Adipocyte (in vitro differentiated cells): ENCODE measurements at regions not wholly inside any gene's neighbourhood (a gene's known extent, or its start where the extent isn't known, plus 50 kb on each side); places are given as distances from the start of the nearest gene placed in this dataset.
"Not testable (repeated sequence)": the region's sequence is repeated elsewhere in the genome, so short reads cannot be mapped to it uniquely, and the experiment has no call there.

Experiments
- DNase-seq: peaks from one replicate; pipeline ENCODE4 v3.0.0-alpha.2; 2015; ENCODE audit warnings: low read depth
- H3K27me3 ChIP-seq: replicated peaks from 2 replicates; pipeline ENCODE4 v1.7.0; 2013; ENCODE audit warnings: mild to moderate bottlenecking, low read length, moderate library complexity; ENCODE audit not compliant: control insufficient read depth, insufficient read depth
- H3K36me3 ChIP-seq: 2 replicates; pipeline ENCODE4 v1.7.0; 2013; ENCODE audit warnings: low read length, mild to moderate bottlenecking, moderate library complexity; ENCODE audit not compliant: control insufficient read depth, insufficient read depth, severe bottlenecking
- H3K4me1 ChIP-seq: 2 replicates; pipeline ENCODE4 v1.7.0; 2013; ENCODE audit warnings: mild to moderate bottlenecking, low read length, moderate library complexity; ENCODE audit not compliant: control insufficient read depth, insufficient read depth
- H3K4me3 ChIP-seq: 2 replicates; pipeline ENCODE4 v1.7.0; 2013; ENCODE audit warnings: mild to moderate bottlenecking, low read length, moderate library complexity
- H3K9ac ChIP-seq: 2 replicates; pipeline ENCODE4 v1.7.0; 2013; ENCODE audit warnings: mild to moderate bottlenecking, low read length, moderate library complexity
- H3K9me3 ChIP-seq: 2 replicates; pipeline ENCODE4 v1.7.0; 2013; ENCODE audit warnings: mild to moderate bottlenecking, low read length, moderate library complexity; ENCODE audit not compliant: control insufficient read depth

GRCh38 chr16:54779549-54779948 lies 151.1 kb upstream of the IRX5 start:
- peaks cover 3% of the 10 kb centered on the region for H3K9me3 ChIP-seq
- H3K4me1 ChIP-seq: no peaks in the 10 kb centered on the region
- H3K27me3 ChIP-seq: no peaks in the 10 kb centered on the region
- no peaks in the 10 kb centered on the region for H3K36me3 ChIP-seq
- H3K9ac ChIP-seq: no peak overlapping the region
- DNase-seq: no peak
- H3K4me3 ChIP-seq: no peak overlapping the region

DNA sequence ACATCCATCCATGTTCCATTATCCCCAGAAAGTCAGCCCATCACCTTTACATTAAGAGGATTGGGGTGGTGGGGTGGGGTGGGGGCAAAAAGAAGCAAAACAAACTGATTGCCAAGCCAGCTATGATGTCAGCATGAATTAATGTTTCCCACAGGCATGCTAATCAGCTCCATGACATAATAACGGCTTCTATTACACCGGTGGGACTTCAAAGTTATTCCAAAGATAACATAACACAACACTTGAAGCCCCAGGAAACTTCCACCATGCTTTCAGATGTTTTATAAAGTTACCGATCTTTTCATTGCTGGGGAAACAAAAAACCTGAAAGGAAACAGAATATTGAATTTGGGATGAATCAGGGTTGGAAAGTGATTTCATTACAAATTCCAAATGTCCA lies 155.9 kb upstream of the IRX5 start:
- Histone ChIP-seq H3K4me3 (no peak overlapping the region), H3K36me3 (no peaks in the 10 kb centered on the region), H3K9me3 (peaks cover 3% of the 10 kb centered on the region), H3K27me3 (peaks cover 2% of the 10 kb centered on the region), H3K4me1 (no peaks in the 10 kb centered on the region), H3K9ac (no peak overlapping the region)
- DNase-seq: no peak

DNA sequence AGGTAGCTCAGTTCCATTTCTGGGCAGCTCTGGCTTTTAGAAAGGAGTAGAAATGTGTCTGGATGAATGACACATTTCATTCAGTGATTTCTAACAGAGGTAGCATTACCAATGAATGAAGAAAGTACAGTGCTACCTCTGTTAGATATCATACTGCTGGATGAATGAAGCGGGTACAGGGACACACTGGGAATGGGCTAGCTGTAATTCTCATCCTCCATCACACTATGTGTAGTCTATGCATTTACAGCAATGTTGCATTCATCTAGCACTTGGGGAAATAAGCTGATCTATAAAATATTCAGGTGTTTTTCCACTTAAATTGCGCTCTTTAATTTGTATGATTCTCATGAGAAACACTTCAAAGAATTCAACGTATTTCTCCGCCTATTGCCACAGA lies 158.3 kb upstream of the IRX5 start:
- DNase-seq: no peak
- no peaks in the 10 kb centered on the region for H3K4me1 ChIP-seq
- H3K27me3 ChIP-seq: peaks cover 2% of the 10 kb centered on the region
- no peak overlapping the region for H3K4me3 ChIP-seq
- H3K36me3 ChIP-seq: no peaks in the 10 kb centered on the region
- no peak overlapping the region for H3K9ac ChIP-seq
- no peaks in the 10 kb centered on the region for H3K9me3 ChIP-seq

DNA sequence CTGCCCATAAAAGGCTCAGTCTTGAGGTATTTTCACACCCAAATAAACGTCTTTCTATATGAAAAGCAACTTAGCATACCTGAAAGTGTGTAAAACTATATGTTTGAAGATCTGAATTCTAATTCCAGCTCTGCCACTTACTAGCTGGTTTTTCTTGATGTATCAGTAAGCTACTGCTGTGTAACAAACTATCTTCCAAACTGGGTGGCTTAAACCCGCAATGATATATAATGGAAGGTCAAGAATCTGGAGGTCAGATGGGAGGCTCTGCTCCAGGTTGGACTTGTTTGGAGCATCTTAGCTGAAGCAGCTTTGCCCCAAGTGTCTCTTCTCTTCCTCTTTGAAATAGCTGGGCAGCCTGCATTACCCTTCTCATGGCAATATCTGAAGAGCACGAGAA lies 164.3 kb upstream of the IRX5 start:
- Histone ChIP-seq H3K4me1 (no peaks in the 10 kb centered on the region), H3K9ac (no peak overlapping the region), H3K27me3 (peaks cover 6% of the 10 kb centered on the region), H3K36me3 (no peaks in the 10 kb centered on the region), H3K4me3 (no peak overlapping the region), H3K9me3 (peaks cover 9% of the 10 kb centered on the region)
- no peak for DNase-seq

- Histone ChIP-seq H3K27me3 (peaks cover 7% of the 10 kb centered on the region), H3K36me3 (no peaks in the 10 kb centered on the region), H3K9ac (no peak overlapping the region), H3K9me3 (no peaks in the 10 kb centered on the region), H3K4me1 (no peaks in the 10 kb centered on the region), H3K4me3 (no peak overlapping the region)
- DNase-seq: no peak
Measured at GRCh38 chr16:54750249-54750648, 180.4 kb upstream of the IRX5 start.

GRCh38 chr16:54748611-54749190 lies 182.0 kb upstream of the IRX5 start:
- no peaks in the 10 kb centered on the region for H3K36me3 ChIP-seq
- H3K4me1 ChIP-seq: no peaks in the 10 kb centered on the region
- H3K4me3 ChIP-seq: no peak overlapping the region
- no peak overlapping the region for H3K9ac ChIP-seq
- peaks cover 4% of the 10 kb centered on the region for H3K27me3 ChIP-seq
- no peaks in the 10 kb centered on the region for H3K9me3 ChIP-seq
- no peak for DNase-seq

GRCh38 chr16:54746596-54746995 lies 184.1 kb upstream of the IRX5 start:
- H3K36me3 ChIP-seq: no peaks in the 10 kb centered on the region
- H3K9ac ChIP-seq: no peak overlapping the region
- no peak for DNase-seq
- H3K9me3 ChIP-seq: no peaks in the 10 kb centered on the region
- H3K4me1 ChIP-seq: no peaks in the 10 kb centered on the region
- H3K4me3 ChIP-seq: no peak overlapping the region
- H3K27me3 ChIP-seq: peaks cover 4% of the 10 kb centered on the region

DNA sequence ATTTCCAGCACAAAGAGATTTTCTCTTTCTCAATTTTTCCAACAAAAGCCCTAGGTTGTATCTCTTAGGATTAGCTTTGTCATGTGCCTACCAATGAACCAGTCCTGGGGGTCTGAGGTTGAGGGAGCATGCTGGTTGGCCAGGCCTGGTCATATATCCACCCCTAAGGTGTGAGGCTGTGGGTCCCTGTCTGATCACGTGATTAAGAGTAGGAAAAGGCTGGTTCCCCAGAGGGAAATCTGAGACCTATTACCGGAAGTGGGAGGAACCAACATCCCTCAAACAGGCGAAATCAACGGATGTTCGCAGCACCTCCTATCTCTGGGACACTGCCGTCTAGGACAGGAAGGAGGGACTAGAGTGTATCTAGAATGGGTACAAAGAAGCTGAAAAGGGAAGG lies 185.7 kb upstream of the IRX5 start:
- no peak overlapping the region for H3K4me3 ChIP-seq
- no peaks in the 10 kb centered on the region for H3K4me1 ChIP-seq
- peaks cover 4% of the 10 kb centered on the region for H3K27me3 ChIP-seq
- no peak overlapping the region for H3K9ac ChIP-seq
- no peaks in the 10 kb centered on the region for H3K9me3 ChIP-seq
- no peaks in the 10 kb centered on the region for H3K36me3 ChIP-seq
- no peak for DNase-seq

- Histone ChIP-seq H3K4me1 (no peaks in the 10 kb centered on the region), H3K4me3 (no peak overlapping the region), H3K9ac (no peak overlapping the region), H3K9me3 (no peaks in the 10 kb centered on the region), H3K36me3 (no peaks in the 10 kb centered on the region), H3K27me3 (peaks cover 4% of the 10 kb centered on the region)
- no peak for DNase-seq
Measured at GRCh38 chr16:54742436-54742835, 188.2 kb upstream of the IRX5 start.

- Histone ChIP-seq H3K36me3 (no peaks in the 10 kb centered on the region), H3K9ac (no peak overlapping the region), H3K4me3 (no peak overlapping the region), H3K4me1 (no peaks in the 10 kb centered on the region), H3K9me3 (no peaks in the 10 kb centered on the region), H3K27me3 (no peaks in the 10 kb centered on the region)
- no peak for DNase-seq
Measured at GRCh38 chr16:54739381-54739780, 191.3 kb upstream of the IRX5 start.

DNA sequence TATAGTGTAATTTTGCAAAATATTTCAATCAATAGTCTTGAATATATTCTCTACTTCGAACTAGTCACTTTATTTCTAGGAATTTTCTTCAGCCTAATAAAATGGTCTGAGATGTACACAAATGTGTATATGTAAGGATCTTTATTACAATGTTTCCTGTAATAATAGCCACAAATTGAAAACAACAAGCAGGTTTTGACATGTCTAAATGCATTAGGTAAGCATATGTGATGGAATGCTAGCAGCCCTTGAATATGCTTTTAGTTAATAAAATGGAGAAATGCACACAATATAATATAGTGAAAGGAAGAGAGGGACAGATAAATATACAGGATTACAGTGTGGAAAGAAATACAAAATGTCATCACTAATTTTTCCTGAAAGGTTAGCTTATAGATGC lies 196.5 kb upstream of the IRX5 start:
- H3K27me3 ChIP-seq: no peaks in the 10 kb centered on the region
- DNase-seq: no peak
- H3K4me1 ChIP-seq: no peaks in the 10 kb centered on the region
- H3K36me3 ChIP-seq: no peaks in the 10 kb centered on the region
- H3K4me3 ChIP-seq: no peak overlapping the region
- no peaks in the 10 kb centered on the region for H3K9me3 ChIP-seq
- no peak overlapping the region for H3K9ac ChIP-seq

- not testable (repeated sequence) for H3K9me3 ChIP-seq, H3K4me3 ChIP-seq, H3K4me1 ChIP-seq, DNase-seq, H3K9ac ChIP-seq, H3K27me3 ChIP-seq, H3K36me3 ChIP-seq
Measured at GRCh38 chr16:54727696-54728095, 203.0 kb upstream of the IRX5 start.
